ENCODE measurements at regions not wholly inside any gene's neighbourhood (a gene's known extent, or its start where the extent isn't known, plus 50 kb on each side); places are given as distances from the start of the nearest gene placed in this dataset.

DNA sequence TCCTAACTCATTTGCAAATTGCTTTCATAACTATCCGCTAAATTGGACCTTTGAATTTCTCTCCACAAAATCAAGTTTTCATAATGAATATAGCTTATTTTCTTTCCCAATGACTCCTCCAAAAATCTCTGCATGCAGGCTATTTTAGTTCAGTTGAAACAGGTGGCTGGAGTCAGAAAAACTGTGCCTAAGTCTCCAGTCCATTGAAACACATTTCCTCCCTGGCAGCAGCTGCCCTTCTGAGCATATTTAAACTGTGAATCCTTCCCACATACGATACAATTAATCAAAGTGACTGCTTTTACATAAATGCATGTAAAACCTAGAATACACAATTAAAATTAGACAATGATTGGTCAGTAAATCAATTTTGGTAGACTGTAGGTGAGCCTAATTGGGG lies 344.6 kb upstream of the MARCKS start:
- no peak overlapping the region for H3K27ac ChIP-seq (replicated peaks in 1 of 4)
- TF ChIP-seq CTCF (IDR thresholded peaks at IDR 0.05): no peak
- no peak for TF ChIP-seq POLR2AphosphoS5 (IDR thresholded peaks at IDR 0.05)
- no peaks in the 10 kb centered on the region for H3K36me3 ChIP-seq
- 77% methylated on average over 2 of the region's 2 CpGs for WGBS
- no peaks in the 10 kb centered on the region for H3K9me3 ChIP-seq
- intact Hi-C loops (cut with DNase I): no loop called here
- DNase-seq (ENCODE audit: extremely low spot score): no peak
- no peaks in the 10 kb centered on the region for H3K27me3 ChIP-seq
- H3K4me3 ChIP-seq: no peak overlapping the region
- H3K4me1 ChIP-seq: no peaks in the 10 kb centered on the region

- Histone ChIP-seq H3K9me3 (no peaks in the 10 kb centered on the region), H3K4me1 (no peaks in the 10 kb centered on the region), H3K27me3 (no peaks in the 10 kb centered on the region), H3K27ac (replicated peaks in 1 of 4) (no peak overlapping the region), H3K36me3 (no peaks in the 10 kb centered on the region), H3K4me3 (no peak overlapping the region)
- no peak for TF ChIP-seq POLR2AphosphoS5 (IDR thresholded peaks at IDR 0.05)
- no peak for TF ChIP-seq CTCF (IDR thresholded peaks at IDR 0.05)
- no peak for TF ChIP-seq EP300 (IDR thresholded peaks at IDR 0.05)
- intact Hi-C loops (cut with DNase I): no loop called here
- 100% methylated on average over 4 of the region's 4 CpGs for WGBS
- DNase-seq (ENCODE audit: extremely low spot score): no peak
These were observed 344.1 kb upstream of the MARCKS start for GRCh38 chr6:113513086-113513485.

GRCh38 chr6:113522376-113522775 lies 334.8 kb upstream of the MARCKS start:
- Histone ChIP-seq H3K4me1 (no peaks in the 10 kb centered on the region), H3K27me3 (no peaks in the 10 kb centered on the region), H3K9me3 (no peaks in the 10 kb centered on the region), H3K36me3 (no peaks in the 10 kb centered on the region), H3K27ac (replicated peaks in 1 of 4) (no peak overlapping the region), H3K4me3 (no peak overlapping the region)
- TF ChIP-seq EP300 (IDR thresholded peaks at IDR 0.05): no peak
- TF ChIP-seq CTCF (IDR thresholded peaks at IDR 0.05): no peak
- TF ChIP-seq POLR2AphosphoS5 (IDR thresholded peaks at IDR 0.05): no peak
- TF ChIP-seq POLR2A (IDR thresholded peaks at IDR 0.05; ENCODE audit: low read depth): no peak
- 92% methylated on average over 1 of the region's 1 CpG for WGBS
- intact Hi-C loops (cut with DNase I): no loop called here
- no peak for DNase-seq (ENCODE audit: extremely low spot score)

GRCh38 chr6:113524826-113525225 lies 332.3 kb upstream of the MARCKS start:
- Histone ChIP-seq H3K36me3 (no peaks in the 10 kb centered on the region), H3K27ac (replicated peaks in 1 of 4) (no peak overlapping the region), H3K27me3 (no peaks in the 10 kb centered on the region), H3K4me1 (no peaks in the 10 kb centered on the region), H3K9me3 (no peaks in the 10 kb centered on the region), H3K4me3 (no peak overlapping the region)
- no peak for TF ChIP-seq POLR2AphosphoS5 (IDR thresholded peaks at IDR 0.05)
- no peak for TF ChIP-seq EP300 (IDR thresholded peaks at IDR 0.05)
- no peak for TF ChIP-seq CTCF (IDR thresholded peaks at IDR 0.05)
- TF ChIP-seq POLR2A (IDR thresholded peaks at IDR 0.05; ENCODE audit: low read depth): no peak
- intact Hi-C loops (cut with DNase I): no loop called here
- no peak for DNase-seq (ENCODE audit: extremely low spot score)
- WGBS: 70% methylated on average over 1 of the region's 1 CpG

GRCh38 chr6:113526553-113526952 lies 330.6 kb upstream of the MARCKS start:
- intact Hi-C loops (cut with DNase I): no loop called here
- no peaks in the 10 kb centered on the region for H3K9me3 ChIP-seq
- 67% methylated on average over 1 of the region's 1 CpG for WGBS
- no peak overlapping the region for H3K27ac ChIP-seq (replicated peaks in 1 of 4)
- no peak overlapping the region for H3K4me3 ChIP-seq
- no peaks in the 10 kb centered on the region for H3K27me3 ChIP-seq
- no peaks in the 10 kb centered on the region for H3K4me1 ChIP-seq
- DNase-seq (ENCODE audit: extremely low spot score): no peak
- no peak for TF ChIP-seq POLR2AphosphoS5 (IDR thresholded peaks at IDR 0.05)
- no peaks in the 10 kb centered on the region for H3K36me3 ChIP-seq
